Medulla oblongata (tissue), 1 donor: ENCODE measurements at regions not wholly inside any gene's neighbourhood (a gene's known extent, or its start where the extent isn't known, plus 50 kb on each side); places are given as distances from the start of the nearest gene placed in this dataset.
"Not testable (repeated sequence)": the region's sequence is repeated elsewhere in the genome, so short reads cannot be mapped to it uniquely, and the experiment has no call there.

Experiments
- DNase-seq: peaks from one replicate; pipeline ENCODE4 v3.0.0-alpha.2; 2015; ENCODE audit errors: extremely low spot score

GRCh38 chr4:28073860-28074555 is 1213.4 kb downstream of the STIM2 start:
- no peak for DNase-seq

GRCh38 chr4:28075401-28075956 is 1214.8 kb downstream of the STIM2 start:
- DNase-seq: no peak

- not testable (repeated sequence) for DNase-seq
Measured at GRCh38 chr4:28077203-28077602, 1216.6 kb downstream of the STIM2 start.

GRCh38 chr4:28082686-28083390 is 1222.2 kb downstream of the STIM2 start:
- no peak for DNase-seq

GRCh38 chr4:28092610-28093009 is 1232.0 kb downstream of the STIM2 start:
- no peak for DNase-seq

GRCh38 chr4:28093071-28093470 is 1232.4 kb downstream of the STIM2 start:
- no peak for DNase-seq

GRCh38 chr4:28101583-28101982 is 1240.9 kb downstream of the STIM2 start:
- DNase-seq: no peak

GRCh38 chr4:28105271-28105859 is 1244.7 kb downstream of the STIM2 start:
- DNase-seq: no peak

GRCh38 chr4:28106155-28106554 is 1245.5 kb downstream of the STIM2 start:
- no peak for DNase-seq

- DNase-seq: no peak
Measured at GRCh38 chr4:28109801-28110200, 1249.2 kb downstream of the STIM2 start.

- DNase-seq: not testable (repeated sequence)
Measured at GRCh38 chr4:28112691-28113335, 1252.2 kb downstream of the STIM2 start.

- DNase-seq: not testable (repeated sequence)
Measured at GRCh38 chr4:28113586-28113985, 1252.9 kb downstream of the STIM2 start.

GRCh38 chr4:28116526-28117083 is 1256.0 kb downstream of the STIM2 start:
- DNase-seq: not testable (repeated sequence)

GRCh38 chr4:28117084-28117682 is 1256.5 kb downstream of the STIM2 start:
- DNase-seq: no peak

GRCh38 chr4:28146191-28146590 is 1285.5 kb downstream of the STIM2 start:
- no peak for DNase-seq

GRCh38 chr4:28148221-28148620 is 1287.6 kb downstream of the STIM2 start:
- no peak for DNase-seq

- no peak for DNase-seq
Measured at GRCh38 chr4:28149762-28150161, 1289.1 kb downstream of the STIM2 start.

- no peak for DNase-seq
Measured at GRCh38 chr4:28151314-28151713, 1290.7 kb downstream of the STIM2 start.

GRCh38 chr4:28167411-28167810 is 1306.8 kb downstream of the STIM2 start:
- DNase-seq: no peak

- no peak for DNase-seq
Measured at GRCh38 chr4:28176942-28177341, 1316.3 kb downstream of the STIM2 start.

GRCh38 chr4:28177641-28178040 is 1317.0 kb downstream of the STIM2 start:
- DNase-seq: no peak
